IPS-15b (cell line): ENCODE measurements at regions not wholly inside any gene's neighbourhood (a gene's known extent, or its start where the extent isn't known, plus 50 kb on each side); places are given as distances from the start of the nearest gene placed in this dataset.

Experiments
- H3K27me3 ChIP-seq: one replicate; pipeline ENCODE4 v1.6.1; 2013; ENCODE audit warnings: low read length; ENCODE audit not compliant: control insufficient read depth, insufficient read depth
- H3K36me3 ChIP-seq: one replicate; pipeline ENCODE4 v1.6.1; 2013; ENCODE audit warnings: low read length; ENCODE audit not compliant: control insufficient read depth, insufficient read depth
- H3K4me1 ChIP-seq: one replicate; pipeline ENCODE4 v1.6.1; 2013; ENCODE audit warnings: mild to moderate bottlenecking, low read length; ENCODE audit not compliant: control insufficient read depth, insufficient read depth
- H3K4me3 ChIP-seq: one replicate; pipeline ENCODE4 v1.5.1; 2013; ENCODE audit warnings: low read depth, low read length
- H3K9ac ChIP-seq: one replicate; pipeline ENCODE4 v1.6.1; 2013; ENCODE audit warnings: low read depth, mild to moderate bottlenecking, low read length
- H3K9me3 ChIP-seq: one replicate; pipeline ENCODE4 v1.6.1; 2013; ENCODE audit warnings: mild to moderate bottlenecking, low read length; ENCODE audit not compliant: control insufficient read depth, insufficient read depth

GRCh38 chr5:125609011-125609410, 814.2 kb upstream of the GRAMD2B start:
- no peak overlapping the region for H3K4me3 ChIP-seq
- H3K27me3 ChIP-seq = no peaks in the 10 kb centered on the region
- H3K4me1 ChIP-seq = no peaks in the 10 kb centered on the region
- H3K9ac ChIP-seq = no peak overlapping the region
- no peaks in the 10 kb centered on the region for H3K9me3 ChIP-seq
- no peaks in the 10 kb centered on the region for H3K36me3 ChIP-seq

GRCh38 chr5:125610892-125611291, 812.3 kb upstream of the GRAMD2B start:
- no peaks in the 10 kb centered on the region for H3K27me3 ChIP-seq
- no peaks in the 10 kb centered on the region for H3K36me3 ChIP-seq
- no peaks in the 10 kb centered on the region for H3K9me3 ChIP-seq
- no peak overlapping the region for H3K9ac ChIP-seq
- no peaks in the 10 kb centered on the region for H3K4me1 ChIP-seq
- H3K4me3 ChIP-seq = no peak overlapping the region

DNA sequence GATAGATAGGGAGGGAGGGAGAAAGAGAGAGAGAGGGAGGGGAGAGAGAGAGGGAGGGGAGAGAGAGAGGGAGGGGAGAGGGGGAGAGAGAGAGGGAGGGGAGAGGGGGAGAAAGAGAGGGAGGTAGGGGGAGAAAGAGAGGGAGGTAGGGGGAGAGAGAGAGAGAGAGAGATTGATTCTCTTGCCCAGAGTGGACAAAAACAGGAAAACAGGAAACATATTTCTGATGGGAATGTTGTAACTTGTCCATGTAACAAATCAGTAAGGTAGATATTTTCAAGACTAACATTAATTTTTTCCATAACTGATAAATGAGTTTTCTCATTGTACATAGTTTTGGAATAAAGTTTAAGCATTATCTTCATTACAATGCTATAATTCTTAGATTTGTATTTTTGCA, 811.7 kb upstream of the GRAMD2B start:
- H3K9me3 ChIP-seq = no peaks in the 10 kb centered on the region
- H3K4me1 ChIP-seq = no peaks in the 10 kb centered on the region
- H3K9ac ChIP-seq = no peak overlapping the region
- H3K4me3 ChIP-seq = no peak overlapping the region
- no peaks in the 10 kb centered on the region for H3K27me3 ChIP-seq
- no peaks in the 10 kb centered on the region for H3K36me3 ChIP-seq

GRCh38 chr5:125612181-125612721, 811.0 kb upstream of the GRAMD2B start:
- Histone ChIP-seq H3K4me3 (no peak overlapping the region), H3K27me3 (no peaks in the 10 kb centered on the region), H3K9ac (no peak overlapping the region), H3K4me1 (no peaks in the 10 kb centered on the region), H3K36me3 (no peaks in the 10 kb centered on the region), H3K9me3 (no peaks in the 10 kb centered on the region)

DNA sequence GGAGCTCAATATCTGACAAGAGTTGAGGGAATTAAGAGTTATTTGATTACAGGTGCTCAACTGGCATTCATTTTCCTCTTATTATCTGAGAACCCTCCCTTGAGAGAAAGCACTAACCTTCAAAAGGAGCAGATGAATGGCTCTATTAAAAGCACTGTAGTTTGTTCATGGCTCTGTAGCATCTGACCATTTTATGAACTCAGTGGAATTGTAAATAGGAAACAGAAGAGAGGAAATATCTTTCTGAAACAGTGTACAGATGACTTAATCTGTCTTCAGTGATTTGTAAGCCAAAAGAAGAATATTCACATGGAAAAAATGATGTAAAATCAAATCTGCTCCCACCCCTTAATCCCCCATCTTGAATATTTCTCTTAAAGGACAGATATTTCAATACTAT, 810.4 kb upstream of the GRAMD2B start:
- Histone ChIP-seq H3K9ac (no peak overlapping the region), H3K36me3 (no peaks in the 10 kb centered on the region), H3K27me3 (no peaks in the 10 kb centered on the region), H3K4me1 (no peaks in the 10 kb centered on the region), H3K9me3 (no peaks in the 10 kb centered on the region), H3K4me3 (no peak overlapping the region)

DNA sequence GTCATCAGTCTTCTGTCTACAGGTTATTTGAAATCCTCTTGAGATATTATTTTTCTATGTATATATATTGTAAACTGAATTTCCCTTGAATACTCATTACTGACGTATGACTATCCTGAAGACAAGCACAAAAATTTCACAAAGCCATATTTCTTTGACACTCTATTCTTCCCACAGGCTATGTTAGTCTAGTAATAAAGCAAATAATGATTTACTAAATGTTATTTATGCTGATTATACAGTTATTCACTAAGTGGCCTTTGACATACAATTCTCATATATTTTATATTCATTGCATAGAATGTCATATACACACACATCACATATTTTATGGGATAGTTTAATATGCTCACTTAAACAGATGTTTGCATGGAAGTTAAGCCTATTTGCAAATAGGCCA, 793.0 kb upstream of the GRAMD2B start:
- no peaks in the 10 kb centered on the region for H3K36me3 ChIP-seq
- no peak overlapping the region for H3K4me3 ChIP-seq
- H3K4me1 ChIP-seq = no peaks in the 10 kb centered on the region
- no peak overlapping the region for H3K9ac ChIP-seq
- no peaks in the 10 kb centered on the region for H3K9me3 ChIP-seq
- H3K27me3 ChIP-seq = no peaks in the 10 kb centered on the region

- Histone ChIP-seq H3K4me1 (no peaks in the 10 kb centered on the region), H3K9me3 (no peaks in the 10 kb centered on the region), H3K4me3 (no peak overlapping the region)
These were observed 789.7 kb upstream of the GRAMD2B start for GRCh38 chr5:125633523-125633922.

GRCh38 chr5:125634216-125634835, 788.9 kb upstream of the GRAMD2B start:
- Histone ChIP-seq H3K9ac (no peak overlapping the region), H3K4me3 (no peak overlapping the region), H3K4me1 (no peaks in the 10 kb centered on the region), H3K27me3 (no peaks in the 10 kb centered on the region), H3K36me3 (no peaks in the 10 kb centered on the region), H3K9me3 (no peaks in the 10 kb centered on the region)

More at GRCh38 chr5:125633523-125633922, 789.7 kb upstream of the GRAMD2B start:
- H3K27me3 ChIP-seq = no peaks in the 10 kb centered on the region
- H3K9ac ChIP-seq = no peak overlapping the region
- H3K36me3 ChIP-seq = no peaks in the 10 kb centered on the region

DNA sequence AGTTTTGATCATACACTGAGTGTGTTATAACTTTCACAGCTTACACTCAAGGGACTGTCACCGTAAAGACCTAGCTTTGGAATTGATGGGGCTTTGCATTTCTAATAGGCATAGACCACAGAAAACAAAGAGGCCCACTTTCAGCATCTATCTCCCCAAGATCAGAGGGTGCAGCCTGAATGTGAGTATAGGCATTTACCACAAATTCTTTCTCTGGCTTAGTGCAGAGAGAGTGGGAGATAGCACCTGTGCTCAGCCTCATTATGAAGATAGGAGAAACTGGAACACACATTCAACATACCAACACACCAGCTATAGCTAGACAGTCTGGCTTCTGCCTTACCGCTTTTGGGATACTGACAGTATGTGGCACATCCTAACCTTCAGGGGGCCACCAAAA, 783.4 kb upstream of the GRAMD2B start:
- H3K9me3 ChIP-seq = no peaks in the 10 kb centered on the region
- no peaks in the 10 kb centered on the region for H3K4me1 ChIP-seq
- no peaks in the 10 kb centered on the region for H3K36me3 ChIP-seq
- no peak overlapping the region for H3K4me3 ChIP-seq
- H3K27me3 ChIP-seq = no peaks in the 10 kb centered on the region
- H3K9ac ChIP-seq = no peak overlapping the region

DNA sequence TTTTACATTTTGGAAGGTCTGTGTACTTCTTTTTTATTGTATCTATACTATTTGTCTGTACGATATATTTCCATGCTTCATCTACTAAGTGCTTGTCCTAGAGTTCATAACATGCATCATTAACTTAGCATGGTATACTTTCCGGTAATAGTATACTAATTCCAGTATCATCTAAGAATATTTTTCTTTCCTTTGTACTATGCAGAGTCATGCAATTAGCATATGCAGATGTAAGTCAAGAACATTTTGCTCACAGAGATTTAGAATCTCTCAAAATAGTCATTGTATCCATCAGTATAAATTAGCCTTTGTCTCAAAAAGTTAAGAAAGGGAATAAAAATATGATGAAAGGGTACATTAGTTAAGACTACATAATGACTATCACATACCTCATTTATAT, 770.4 kb upstream of the GRAMD2B start:
- Histone ChIP-seq H3K4me3 (no peak overlapping the region), H3K4me1 (no peaks in the 10 kb centered on the region), H3K27me3 (no peaks in the 10 kb centered on the region), H3K9me3 (no peaks in the 10 kb centered on the region), H3K36me3 (no peaks in the 10 kb centered on the region), H3K9ac (no peak overlapping the region)

DNA sequence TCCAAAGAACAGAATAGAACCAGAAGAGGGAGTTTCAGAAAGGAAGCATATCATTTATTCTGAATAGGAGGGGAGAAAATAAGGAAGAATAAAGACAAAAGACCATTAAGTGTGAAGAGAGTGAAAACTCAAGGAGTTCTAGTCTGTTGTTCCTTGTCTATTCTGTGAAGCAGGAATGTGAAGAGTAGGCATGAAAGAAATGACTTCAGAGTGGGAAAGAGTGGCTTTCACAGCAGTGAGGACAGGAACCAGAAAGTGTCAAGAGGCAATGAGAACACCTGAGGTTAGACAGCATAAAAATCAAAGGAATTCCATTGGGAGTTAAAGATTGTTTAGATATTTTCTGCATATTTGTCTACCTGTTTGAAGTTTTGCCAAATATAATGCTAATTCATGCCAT, 768.8 kb upstream of the GRAMD2B start:
- Histone ChIP-seq H3K9me3 (no peaks in the 10 kb centered on the region), H3K36me3 (no peaks in the 10 kb centered on the region), H3K9ac (no peak overlapping the region)

DNA sequence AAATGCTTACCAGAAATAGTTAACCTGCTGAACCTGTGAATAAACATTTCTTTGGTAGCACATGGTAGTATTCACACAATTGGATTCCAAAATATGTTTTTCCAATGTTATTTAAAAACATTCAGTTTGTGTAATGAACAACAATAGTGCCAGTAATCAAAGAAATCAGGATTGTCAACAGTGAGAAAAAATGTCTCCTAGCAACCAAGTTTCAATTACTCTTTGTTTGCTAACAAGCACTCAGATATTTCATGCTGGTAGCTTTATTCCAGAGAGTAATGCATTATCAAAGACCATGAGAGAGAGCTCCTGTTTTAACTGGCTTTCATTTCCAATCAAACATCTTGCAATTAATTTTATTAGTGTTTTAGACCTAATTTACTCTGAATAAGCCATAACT, 768.1 kb upstream of the GRAMD2B start:
- Histone ChIP-seq H3K9me3 (no peaks in the 10 kb centered on the region), H3K27me3 (no peaks in the 10 kb centered on the region), H3K4me3 (no peak overlapping the region), H3K36me3 (no peaks in the 10 kb centered on the region), H3K4me1 (peaks cover 9% of the 10 kb centered on the region), H3K9ac (no peak overlapping the region)

More for the DNA sequence above, 768.8 kb upstream of the GRAMD2B start:
- H3K4me1 ChIP-seq = peaks cover 2% of the 10 kb centered on the region
- no peaks in the 10 kb centered on the region for H3K27me3 ChIP-seq
- no peak overlapping the region for H3K4me3 ChIP-seq
